H9 (cell line): ENCODE measurements at regions not wholly inside any gene's neighbourhood (a gene's known extent, or its start where the extent isn't known, plus 50 kb on each side); places are given as distances from the start of the nearest gene placed in this dataset.

Experiments
- DNase-seq: peaks from one replicate; pipeline ENCODE4 v3.0.0-alpha.2; 2017
- H2AFZ ChIP-seq: one replicate; pipeline ENCODE4 v1.6.1; 2013; ENCODE audit warnings: mild to moderate bottlenecking, low read length, control low read depth, moderate library complexity
- H2AK5ac ChIP-seq: 2 replicates; pipeline ENCODE4 v1.6.1; 2013; ENCODE audit warnings: low read length, control low read depth, mixed read lengths; ENCODE audit not compliant: insufficient read length
- H2BK120ac ChIP-seq: one replicate; pipeline ENCODE4 v1.6.1; 2013; ENCODE audit warnings: low read depth, mild to moderate bottlenecking, low read length, control low read depth, inconsistent platforms; ENCODE audit not compliant: poor library complexity, severe bottlenecking
- H2BK12ac ChIP-seq: 2 replicates; pipeline ENCODE4 v1.6.1; 2013; ENCODE audit warnings: low read length, control low read depth, mixed read lengths, low read depth; ENCODE audit not compliant: insufficient read length
- H2BK15ac ChIP-seq: 2 replicates; pipeline ENCODE4 v1.6.1; 2013; ENCODE audit warnings: low read depth, low read length, control low read depth
- H2BK20ac ChIP-seq: one replicate; pipeline ENCODE4 v1.6.1; 2013; ENCODE audit warnings: low read depth, mild to moderate bottlenecking, low read length, control low read depth, inconsistent platforms; ENCODE audit not compliant: poor library complexity, severe bottlenecking
- H2BK5ac ChIP-seq: 2 replicates; pipeline ENCODE4 v1.6.1; 2013; ENCODE audit warnings: low read length, control low read depth, mixed read lengths; ENCODE audit not compliant: insufficient read length
- H3K14ac ChIP-seq: 2 replicates; pipeline ENCODE4 v1.6.1; 2013; ENCODE audit warnings: low read length, control low read depth; ENCODE audit not compliant: insufficient read depth
- H3K18ac ChIP-seq: 2 replicates; pipeline ENCODE4 v1.6.1; 2013; ENCODE audit warnings: low read depth, mild to moderate bottlenecking, mixed read lengths, low read length, control low read depth; ENCODE audit not compliant: insufficient read length
- H3K23ac ChIP-seq: 2 replicates; pipeline ENCODE4 v1.6.1; 2013; ENCODE audit warnings: low read length, control low read depth, mixed read lengths, low read depth; ENCODE audit not compliant: insufficient read length
- H3K23me2 ChIP-seq: 2 replicates; pipeline ENCODE4 v1.6.1; 2013; ENCODE audit warnings: low read depth, mild to moderate bottlenecking, mixed read lengths, low read length, control low read depth; ENCODE audit not compliant: insufficient read length, poor library complexity, severe bottlenecking
- H3K27ac ChIP-seq: 2 replicates; pipeline ENCODE4 v1.5.1; 2013; ENCODE audit warnings: low read length, control low read depth, mixed read lengths, low read depth; ENCODE audit not compliant: insufficient read length
- H3K27me3 ChIP-seq: 2 replicates; pipeline ENCODE4 v1.6.1; 2013; ENCODE audit warnings: low read length, control low read depth, inconsistent platforms; ENCODE audit not compliant: insufficient read depth
- H3K4ac ChIP-seq: 2 replicates; pipeline ENCODE4 v1.6.1; 2013; ENCODE audit warnings: low read depth, mild to moderate bottlenecking, control low read depth, inconsistent platforms, low read length, moderate library complexity
- H3K4me1 ChIP-seq: 2 replicates; pipeline ENCODE4 v1.6.1; 2013; ENCODE audit warnings: low read length, control low read depth, inconsistent platforms; ENCODE audit not compliant: insufficient read depth
- H3K4me2 ChIP-seq: 2 replicates; pipeline ENCODE4 v1.6.1; 2013; ENCODE audit warnings: low read length, control low read depth, mixed read lengths; ENCODE audit not compliant: insufficient read length, insufficient read depth
- H3K56ac ChIP-seq: 2 replicates; pipeline ENCODE4 v1.6.1; 2013; ENCODE audit warnings: low read depth, mild to moderate bottlenecking, mixed read lengths, low read length, control low read depth; ENCODE audit not compliant: insufficient read length
- H3K79me1 ChIP-seq: 2 replicates; pipeline ENCODE4 v1.6.1; 2013; ENCODE audit warnings: low read depth, mild to moderate bottlenecking, moderate library complexity, low read length, control low read depth, inconsistent platforms; ENCODE audit not compliant: insufficient read depth, poor library complexity, severe bottlenecking
- H3K79me2 ChIP-seq: 2 replicates; pipeline ENCODE4 v1.6.1; 2013; ENCODE audit warnings: low read length, control low read depth, inconsistent platforms; ENCODE audit not compliant: insufficient read depth
- H3K9ac ChIP-seq: 2 replicates; pipeline ENCODE4 v1.6.1; 2013; ENCODE audit warnings: low read length, control low read depth, mixed read lengths; ENCODE audit not compliant: insufficient read length; ENCODE audit errors: extremely low read depth
- H3K9me3 ChIP-seq: one replicate; pipeline ENCODE4 v1.6.1; 2013; ENCODE audit warnings: low read depth, low read length, inconsistent platforms; ENCODE audit not compliant: control insufficient read depth
- H3T11ph ChIP-seq: one replicate; pipeline ENCODE4 v1.6.1; 2013; ENCODE audit warnings: mild to moderate bottlenecking, low read length, control low read depth, inconsistent platforms
- H4K20me1 ChIP-seq: one replicate; pipeline ENCODE4 v1.6.1; 2013; ENCODE audit not compliant: control insufficient read depth, insufficient read length, insufficient read depth
- H4K5ac ChIP-seq: 2 replicates; pipeline ENCODE4 v1.6.1; 2013; ENCODE audit warnings: low read depth, mild to moderate bottlenecking, mixed read lengths, low read length, control low read depth; ENCODE audit not compliant: insufficient read length
- H4K8ac ChIP-seq: replicated peaks from 2 replicates; pipeline ENCODE4 v1.6.1; 2013; ENCODE audit warnings: low read length, control low read depth, mixed read lengths, low read depth; ENCODE audit not compliant: insufficient read length
- H4K91ac ChIP-seq: 2 replicates; pipeline ENCODE4 v1.6.1; 2013; ENCODE audit warnings: low read depth, mild to moderate bottlenecking, moderate library complexity, mixed read lengths, low read length, control low read depth; ENCODE audit not compliant: insufficient read length
- H3K27ac Mint-ChIP-seq, 3 experiments: 2 replicates in 2 of 3; 3 replicates in 1 of 3; pipeline ENCODE4 v1.8.0; 2020 to 2021; ENCODE audit warnings: mixed read lengths in 3 of 3, mild to moderate bottlenecking in 1 of 3, moderate library complexity in 1 of 3
- H3K27me3 Mint-ChIP-seq: 2 replicates; pipeline ENCODE4 v1.8.0; 2021; ENCODE audit warnings: low read depth, mild to moderate bottlenecking, moderate library complexity, mixed read lengths
- H3K36me3 Mint-ChIP-seq, 3 experiments: 2 replicates in 2 of 3; 3 replicates in 1 of 3; pipeline ENCODE4 v1.8.0; 2020 to 2021; ENCODE audit warnings: low read depth in 3 of 3, mixed read lengths in 3 of 3; ENCODE audit not compliant: insufficient read depth in 1 of 3
- H3K4me1 Mint-ChIP-seq, 2 experiments: 2 replicates each; pipeline ENCODE4 v1.8.0; 2020; ENCODE audit warnings: mixed read lengths in 2 of 2
- H3K4me3 Mint-ChIP-seq, 2 experiments: 2 replicates in 1 of 2; 3 replicates in 1 of 2; pipeline ENCODE4 v1.8.0; 2020 to 2021; ENCODE audit warnings: mild to moderate bottlenecking in 2 of 2, mixed read lengths in 2 of 2, moderate library complexity in 1 of 2
- H3K9me3 Mint-ChIP-seq, 2 experiments: 2 replicates in 1 of 2; 3 replicates in 1 of 2; pipeline ENCODE4 v1.8.0; 2020; ENCODE audit warnings: mild to moderate bottlenecking in 2 of 2, mixed read lengths in 2 of 2, moderate library complexity in 1 of 2
- CTCF ChIP-seq: fragments of 200-600 bp; sonication (generic); conservative IDR thresholded peaks from 3 replicates; pipeline ENCODE4 v1.8.0; 2021; ENCODE audit warnings: antibody characterized with exemption, mild to moderate bottlenecking
- WGBS: extraction: QIAGEN DNeasy Blood & Tissue Kit; methylation state at CpG from one replicate; pipeline ENCODE4 v1.1.7; 2013; ENCODE audit warnings: missing lambda C conversion rate, low lambda C conversion rate, mixed read lengths; ENCODE audit not compliant: insufficient read length; ENCODE audit errors: extremely low coverage; 5-methylcytosine and 5-hydroxymethylcytosine counted together

GRCh38 chr2:75964646-75965045, 253.9 kb upstream of the GCFC2 start:
- Histone ChIP-seq H3K18ac (no peak overlapping the region), H3K9me3 (no peaks in the 10 kb centered on the region), H4K20me1 (no peaks in the 10 kb centered on the region), H3K9ac (no peak overlapping the region), H3K79me2 (no peaks in the 10 kb centered on the region), H3K23me2 (no peaks in the 10 kb centered on the region), H3K27me3 (no peaks in the 10 kb centered on the region), H2BK15ac (no peak overlapping the region), H3K4me2 (no peak overlapping the region), H4K5ac (no peak overlapping the region), H2BK120ac (no peak overlapping the region), H2BK20ac (no peak overlapping the region), H4K91ac (no peak overlapping the region), H3T11ph (no peak overlapping the region), H4K8ac (no peak overlapping the region), H3K56ac (no peak overlapping the region), H3K27ac (no peak overlapping the region), H2AK5ac (no peak overlapping the region), H2BK5ac (no peak overlapping the region), H3K14ac (no peak overlapping the region), H3K79me1 (no peaks in the 10 kb centered on the region), H3K23ac (no peak overlapping the region), H3K4ac (no peak overlapping the region), H2BK12ac (no peak overlapping the region), H2AFZ (no peak overlapping the region), H3K4me1 (no peaks in the 10 kb centered on the region)
- no peak for TF ChIP-seq CTCF
- Mint-ChIP-seq H3K36me3 (no peaks in the 10 kb centered on the region; a peak in 1 of 7 replicates), H3K4me1 (peaks cover 4 to 8% of the 10 kb centered on the region in 2 experiments), H3K4me3 (no peak overlapping the region), H3K9me3 (peaks cover 8% of the 10 kb centered on the region in 2 experiments; a peak in 4 of 5 replicates), H3K27me3 (no peaks in the 10 kb centered on the region), H3K27ac (no peak overlapping the region)
- no peak for DNase-seq
- no CpG with 5 or more reads among the region's 2 CpGs for WGBS
